MCF 10A (cell line): ENCODE measurements at regions not wholly inside any gene's neighbourhood (a gene's known extent, or its start where the extent isn't known, plus 50 kb on each side); places are given as distances from the start of the nearest gene placed in this dataset.

Experiments used
- BruUV-seq: library from RNA; stranded (reverse); fragments of 400-500 nt; replicated peaks from 2 replicates; lab custom pipeline; 2021; lab: Mats Ljungman, UMichigan
- CTCF ChIA-PET: fragments of 300-600 bp; sonication (Branson Sonifier 250); formaldehyde crosslinking; extraction: SDS; loops from one replicate; lab custom pipeline; 2021; ENCODE audit warnings: antibody characterized with exemption, inconsistent platforms; lab: Yijun Ruan, JAX
- POLR2A ChIA-PET: fragments of 300-600, 350-650 bp; sonication (Branson Sonifier 250); formaldehyde crosslinking; extraction: SDS; loops from one replicate; lab custom pipeline; 2020; ENCODE audit warnings: antibody characterized with exemption, inconsistent platforms; lab: Yijun Ruan, JAX
- DNase-seq: peaks from one replicate; pipeline ENCODE4 v3.0.0-alpha.2; 2018; ENCODE audit not compliant: unreplicated experiment
- H3K27ac Mint-ChIP-seq: one replicate; pipeline ENCODE4 v1.8.0; 2022; ENCODE audit warnings: mild to moderate bottlenecking, low read depth, mixed read lengths; ENCODE audit not compliant: unreplicated experiment
- H3K27me3 Mint-ChIP-seq: one replicate; pipeline ENCODE4 v1.8.0; 2022; ENCODE audit warnings: mixed read lengths; ENCODE audit not compliant: insufficient read depth, unreplicated experiment
- H3K36me3 Mint-ChIP-seq: one replicate; pipeline ENCODE4 v1.8.0; 2022; ENCODE audit warnings: mild to moderate bottlenecking, moderate library complexity, mixed read lengths; ENCODE audit not compliant: insufficient read depth, unreplicated experiment
- H3K4me1 Mint-ChIP-seq: one replicate; pipeline ENCODE4 v1.8.0; 2022; ENCODE audit warnings: mixed read lengths; ENCODE audit not compliant: insufficient read depth, unreplicated experiment
- H3K4me3 Mint-ChIP-seq: one replicate; pipeline ENCODE4 v1.8.0; 2022; ENCODE audit warnings: mild to moderate bottlenecking, moderate library complexity, mixed read lengths; ENCODE audit not compliant: unreplicated experiment
- H3K9me3 Mint-ChIP-seq: one replicate; pipeline ENCODE4 v1.8.0; 2022; ENCODE audit warnings: mixed read lengths; ENCODE audit not compliant: unreplicated experiment
- intact Hi-C: fragments of 100-400 bp; cut with micrococcal nuclease; formaldehyde crosslinking; loops from 2 replicates; pipeline ENCODE4 v1.14.1; 2022
- TF ChIP-seq, protein P1 (sequence below): fragments of 200-600 bp; IDR thresholded peaks from one replicate; pipeline ENCODE4 v1.8.0; 2022; ENCODE audit warnings: antibody characterized with exemption, mild to moderate bottlenecking; ENCODE audit not compliant: unreplicated experiment

DNA sequence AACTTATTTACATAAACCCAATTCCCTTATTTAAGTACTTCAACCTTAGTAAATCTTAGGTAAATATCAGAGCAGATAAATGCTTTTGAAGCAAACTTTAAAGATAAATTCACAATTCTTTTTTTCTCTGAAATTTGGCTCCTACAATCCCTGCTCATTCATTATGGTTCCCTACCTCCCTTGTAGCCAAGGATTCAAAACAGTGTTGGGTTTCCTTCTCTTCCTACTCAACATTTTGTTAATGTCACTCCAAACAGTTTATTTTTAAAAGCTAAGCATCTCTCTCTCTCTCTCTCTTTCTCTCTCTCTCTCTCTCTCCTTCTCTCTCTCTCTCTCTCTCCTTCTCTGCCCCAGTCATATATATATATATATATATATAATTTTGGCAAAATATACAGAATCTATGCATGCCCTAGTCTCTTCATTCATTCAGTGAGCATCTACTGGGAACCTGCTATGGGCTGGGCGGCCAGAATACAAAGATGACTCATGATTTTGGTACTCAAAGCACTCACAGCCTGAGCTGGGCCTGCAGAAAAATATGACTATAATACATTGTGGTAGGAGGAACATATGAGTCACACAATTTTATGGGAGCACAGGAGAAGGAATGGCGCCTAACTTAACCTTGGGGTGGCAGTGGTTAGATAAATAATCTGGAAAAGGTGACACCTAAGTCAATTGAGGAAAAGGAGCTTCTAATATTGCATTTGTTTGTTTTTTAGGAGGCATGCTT lies 123.7 kb upstream of the DHRS4 start:
- intact Hi-C loops: no loop called here
- BruUV-seq: no TSS peak
- Mint-ChIP-seq H3K4me3 (no peak overlapping the region), H3K9me3 (no peaks in the 10 kb centered on the region), H3K27ac (no peak overlapping the region), H3K4me1 (no peaks in the 10 kb centered on the region), H3K27me3 (no peaks in the 10 kb centered on the region), H3K36me3 (no peaks in the 10 kb centered on the region)
- peak; percentile 90 for DNase-seq
- TF ChIP-seq, protein P1, sequence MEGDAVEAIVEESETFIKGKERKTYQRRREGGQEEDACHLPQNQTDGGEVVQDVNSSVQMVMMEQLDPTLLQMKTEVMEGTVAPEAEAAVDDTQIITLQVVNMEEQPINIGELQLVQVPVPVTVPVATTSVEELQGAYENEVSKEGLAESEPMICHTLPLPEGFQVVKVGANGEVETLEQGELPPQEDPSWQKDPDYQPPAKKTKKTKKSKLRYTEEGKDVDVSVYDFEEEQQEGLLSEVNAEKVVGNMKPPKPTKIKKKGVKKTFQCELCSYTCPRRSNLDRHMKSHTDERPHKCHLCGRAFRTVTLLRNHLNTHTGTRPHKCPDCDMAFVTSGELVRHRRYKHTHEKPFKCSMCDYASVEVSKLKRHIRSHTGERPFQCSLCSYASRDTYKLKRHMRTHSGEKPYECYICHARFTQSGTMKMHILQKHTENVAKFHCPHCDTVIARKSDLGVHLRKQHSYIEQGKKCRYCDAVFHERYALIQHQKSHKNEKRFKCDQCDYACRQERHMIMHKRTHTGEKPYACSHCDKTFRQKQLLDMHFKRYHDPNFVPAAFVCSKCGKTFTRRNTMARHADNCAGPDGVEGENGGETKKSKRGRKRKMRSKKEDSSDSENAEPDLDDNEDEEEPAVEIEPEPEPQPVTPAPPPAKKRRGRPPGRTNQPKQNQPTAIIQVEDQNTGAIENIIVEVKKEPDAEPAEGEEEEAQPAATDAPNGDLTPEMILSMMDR: no peak
- CTCF ChIA-PET: interaction anchor here (0.5 to 1.6 kb wide), 8 partner anchors 30 to 449 kb away, joined by 3 to 6 read pairs (median 3); no protein-coding TSS in a partner anchor
- POLR2A ChIA-PET: interaction anchor here (0.7 to 1.0 kb wide), 3 partner anchors 10 to 21 kb away, joined by 3 read pairs; no protein-coding TSS in a partner anchor

GRCh38 chr14:23831596-23831995 lies 122.0 kb upstream of the DHRS4 start:
- no peak for DNase-seq
- no peaks in the 10 kb centered on the region for H3K36me3 Mint-ChIP-seq
- H3K27ac Mint-ChIP-seq: no peak overlapping the region
- TF ChIP-seq, protein P1: no peak
- H3K27me3 Mint-ChIP-seq: no peaks in the 10 kb centered on the region
- intact Hi-C loops: no loop called here
- BruUV-seq: no TSS peak
- ChIA-PET POLR2A (no interaction called here), CTCF (interaction anchor here (0.7 to 1.4 kb wide), 3 partner anchors 105 to 222 kb away, joined by 3 read pairs; no protein-coding TSS in a partner anchor)
- H3K9me3 Mint-ChIP-seq: no peaks in the 10 kb centered on the region
- H3K4me1 Mint-ChIP-seq: no peaks in the 10 kb centered on the region
- no peak overlapping the region for H3K4me3 Mint-ChIP-seq

- Mint-ChIP-seq H3K4me1 (no peaks in the 10 kb centered on the region), H3K27ac (no peak overlapping the region), H3K27me3 (peaks cover 17% of the 10 kb centered on the region), H3K4me3 (no peak overlapping the region), H3K36me3 (no peaks in the 10 kb centered on the region), H3K9me3 (no peaks in the 10 kb centered on the region)
- no TSS peak for BruUV-seq
- POLR2A ChIA-PET: no interaction called here
- intact Hi-C loops: no loop called here
- DNase-seq: peak; percentile 23
- TF ChIP-seq, protein P1: no peak
- CTCF ChIA-PET: interaction anchor here (0.7 to 0.9 kb wide), 2 partner anchors 226 to 922 kb away, joined by 3 read pairs; no protein-coding TSS in a partner anchor
These were observed 91.9 kb upstream of the DHRS4 start for GRCh38 chr14:23861666-23862065.

DNA sequence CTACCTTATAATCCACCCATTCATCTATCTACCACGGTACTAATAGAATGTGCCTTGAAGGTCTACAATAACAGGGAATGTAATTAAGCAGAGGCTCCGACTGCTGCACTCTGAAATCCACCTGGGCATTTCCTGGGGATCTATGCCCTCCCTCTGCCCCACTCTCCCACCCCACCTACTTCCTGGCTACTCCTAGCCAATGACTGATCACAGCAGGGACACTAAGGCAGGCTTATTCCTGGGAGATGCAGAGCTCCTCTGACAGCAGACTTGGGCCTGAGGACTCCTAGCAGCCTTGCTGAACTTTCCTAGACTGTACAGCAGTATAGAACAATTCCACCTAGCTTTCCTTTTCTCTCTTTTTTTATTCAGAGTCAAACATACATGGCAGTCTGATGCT lies 91.1 kb upstream of the DHRS4 start:
- DNase-seq: no peak
- Mint-ChIP-seq H3K4me1 (no peaks in the 10 kb centered on the region), H3K36me3 (no peaks in the 10 kb centered on the region), H3K9me3 (no peaks in the 10 kb centered on the region), H3K27ac (no peak overlapping the region), H3K4me3 (no peak overlapping the region), H3K27me3 (peaks cover 17% of the 10 kb centered on the region)
- ChIA-PET CTCF (interaction anchor here (0.5 to 0.6 kb wide), 2 partner anchors 196 to 230 kb away, joined by 3 to 4 read pairs; no protein-coding TSS in a partner anchor), POLR2A (no interaction called here)
- no TSS peak for BruUV-seq
- intact Hi-C loops: no loop called here
- TF ChIP-seq, protein P1: no peak
